ENCODE measurements at regions not wholly inside any gene's neighbourhood (a gene's known extent, or its start where the extent isn't known, plus 50 kb on each side); places are given as distances from the start of the nearest gene placed in this dataset.

DNA sequence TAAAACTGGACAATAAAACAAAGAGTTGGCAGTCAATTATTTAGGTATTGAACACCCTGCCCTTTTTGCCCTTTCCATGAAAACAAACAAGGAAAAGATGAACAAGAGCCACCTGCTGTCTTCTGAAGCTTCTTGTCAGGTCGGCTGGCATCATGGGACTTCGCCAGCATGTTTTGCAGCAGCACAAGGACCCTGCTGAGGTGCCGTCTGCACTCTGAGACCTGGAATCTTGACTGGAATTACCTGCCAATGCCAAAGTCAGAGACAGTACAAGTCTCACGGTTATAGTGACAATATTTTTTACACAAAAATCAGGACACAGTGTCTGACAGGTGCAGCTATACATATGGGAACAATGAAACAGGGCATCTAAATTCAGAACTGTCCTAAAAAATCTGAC is 284.5 kb downstream of the GASK1B start:
- H3K27ac ChIP-seq = no peak overlapping the region
- no peak overlapping the region for H3K4me3 ChIP-seq
- no peaks in the 10 kb centered on the region for H3K9me3 ChIP-seq
- no peaks in the 10 kb centered on the region for H3K4me1 ChIP-seq
- H3K27me3 ChIP-seq = no peaks in the 10 kb centered on the region
- TF ChIP-seq, protein P1, sequence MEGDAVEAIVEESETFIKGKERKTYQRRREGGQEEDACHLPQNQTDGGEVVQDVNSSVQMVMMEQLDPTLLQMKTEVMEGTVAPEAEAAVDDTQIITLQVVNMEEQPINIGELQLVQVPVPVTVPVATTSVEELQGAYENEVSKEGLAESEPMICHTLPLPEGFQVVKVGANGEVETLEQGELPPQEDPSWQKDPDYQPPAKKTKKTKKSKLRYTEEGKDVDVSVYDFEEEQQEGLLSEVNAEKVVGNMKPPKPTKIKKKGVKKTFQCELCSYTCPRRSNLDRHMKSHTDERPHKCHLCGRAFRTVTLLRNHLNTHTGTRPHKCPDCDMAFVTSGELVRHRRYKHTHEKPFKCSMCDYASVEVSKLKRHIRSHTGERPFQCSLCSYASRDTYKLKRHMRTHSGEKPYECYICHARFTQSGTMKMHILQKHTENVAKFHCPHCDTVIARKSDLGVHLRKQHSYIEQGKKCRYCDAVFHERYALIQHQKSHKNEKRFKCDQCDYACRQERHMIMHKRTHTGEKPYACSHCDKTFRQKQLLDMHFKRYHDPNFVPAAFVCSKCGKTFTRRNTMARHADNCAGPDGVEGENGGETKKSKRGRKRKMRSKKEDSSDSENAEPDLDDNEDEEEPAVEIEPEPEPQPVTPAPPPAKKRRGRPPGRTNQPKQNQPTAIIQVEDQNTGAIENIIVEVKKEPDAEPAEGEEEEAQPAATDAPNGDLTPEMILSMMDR (IDR thresholded peaks at IDR 0.05) = no peak
- TF ChIP-seq POLR2A (IDR thresholded peaks at IDR 0.05) = no peak
- DNase-seq = no peak
- H3K36me3 ChIP-seq = no peaks in the 10 kb centered on the region

DNA sequence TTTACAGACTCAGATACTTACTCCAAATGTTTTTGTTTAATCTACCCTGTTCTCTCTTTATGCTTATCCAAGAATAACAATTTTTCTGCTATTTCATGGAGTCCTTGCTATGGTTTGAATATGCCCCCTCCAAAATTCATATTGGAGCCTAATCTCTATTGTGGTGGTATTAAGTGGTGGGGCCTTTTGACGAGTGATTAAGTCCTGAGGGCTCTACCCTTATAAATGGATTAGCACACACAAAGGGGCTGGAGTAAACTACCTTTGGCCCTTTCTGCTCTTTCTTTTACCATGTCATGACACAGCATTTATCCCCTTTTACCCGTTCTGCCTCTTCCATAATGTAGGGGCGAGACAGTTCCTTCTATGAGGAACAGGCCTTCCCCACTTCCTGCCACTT is 285.5 kb downstream of the GASK1B start:
- DNase-seq = no peak
- Histone ChIP-seq H3K27me3 (no peaks in the 10 kb centered on the region), H3K27ac (no peak overlapping the region), H3K4me3 (no peak overlapping the region), H3K9me3 (no peaks in the 10 kb centered on the region), H3K4me1 (no peaks in the 10 kb centered on the region), H3K36me3 (no peaks in the 10 kb centered on the region)
- TF ChIP-seq, protein P1 (IDR thresholded peaks at IDR 0.05) = no peak
- no peak for TF ChIP-seq POLR2A (IDR thresholded peaks at IDR 0.05)

DNA sequence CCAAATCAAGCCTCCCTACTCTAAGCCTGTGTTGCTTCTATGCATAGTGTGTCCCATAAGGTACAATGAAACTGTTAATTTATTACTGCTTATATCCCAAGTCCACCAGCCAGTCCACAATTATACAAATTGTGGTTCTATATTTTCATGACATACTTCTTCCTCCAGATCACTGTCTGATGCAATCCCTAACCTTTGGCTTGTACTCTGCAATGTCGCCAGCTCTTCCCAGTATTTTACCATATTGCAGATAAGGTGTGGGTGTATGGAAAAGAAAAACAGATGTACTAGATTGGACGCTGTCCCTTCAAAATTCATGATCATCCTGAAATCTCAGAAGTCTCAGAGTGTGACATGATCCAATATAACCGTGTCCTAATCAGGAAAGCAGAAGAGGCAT is 286.2 kb downstream of the GASK1B start:
- H3K4me3 ChIP-seq = no peak overlapping the region
- DNase-seq = no peak

DNA sequence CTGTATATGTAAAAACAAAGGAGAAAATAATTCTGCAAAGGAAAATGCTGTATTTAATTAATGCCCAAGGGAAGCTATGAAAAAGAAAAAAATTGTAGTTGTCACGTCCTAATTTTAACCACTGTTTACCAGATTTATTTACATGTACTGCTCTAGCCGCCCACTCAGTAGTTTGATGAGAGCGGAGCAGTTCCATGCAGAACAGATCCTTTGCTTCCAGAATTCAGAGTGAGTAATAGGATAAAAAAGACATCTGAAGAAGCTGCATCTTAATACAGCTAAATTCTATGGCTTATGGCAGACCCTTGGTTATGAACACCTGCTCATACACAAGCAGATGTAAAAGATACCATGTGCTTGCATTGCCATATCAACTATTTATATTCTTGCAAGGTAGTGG is 287.0 kb downstream of the GASK1B start:
- H3K9me3 ChIP-seq = no peaks in the 10 kb centered on the region
- no peaks in the 10 kb centered on the region for H3K4me1 ChIP-seq
- H3K27me3 ChIP-seq = no peaks in the 10 kb centered on the region
- TF ChIP-seq, protein P1 (IDR thresholded peaks at IDR 0.05) = no peak
- no peak for TF ChIP-seq POLR2A (IDR thresholded peaks at IDR 0.05)
- H3K36me3 ChIP-seq = no peaks in the 10 kb centered on the region
- no peak overlapping the region for H3K4me3 ChIP-seq
- H3K27ac ChIP-seq = no peak overlapping the region
- DNase-seq = no peak

More for the DNA sequence above, 286.2 kb downstream of the GASK1B start:
- Histone ChIP-seq H3K4me1 (no peaks in the 10 kb centered on the region), H3K36me3 (no peaks in the 10 kb centered on the region), H3K27me3 (no peaks in the 10 kb centered on the region), H3K27ac (no peak overlapping the region), H3K9me3 (no peaks in the 10 kb centered on the region)
- TF ChIP-seq, protein P1 (IDR thresholded peaks at IDR 0.05) = no peak
- no peak for TF ChIP-seq POLR2A (IDR thresholded peaks at IDR 0.05)

DNA sequence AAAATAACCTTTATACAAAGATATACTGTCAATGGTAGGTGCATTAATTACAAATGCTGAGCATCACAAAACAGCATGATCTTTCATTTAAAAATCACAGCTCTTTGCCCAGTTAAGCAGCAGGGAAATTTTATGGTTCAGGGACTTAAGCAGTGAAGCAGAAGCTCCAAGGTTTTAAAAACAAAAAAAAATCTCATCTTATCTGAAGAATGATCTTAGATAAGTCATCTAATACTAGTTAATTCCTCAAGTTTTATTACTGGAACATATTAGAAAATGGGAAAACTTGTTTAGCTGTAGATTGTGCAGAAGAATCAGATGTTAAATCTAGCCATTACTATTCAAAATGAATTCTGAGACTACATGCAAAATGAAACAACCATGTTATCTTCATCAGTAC is 289.9 kb downstream of the GASK1B start:
- no peaks in the 10 kb centered on the region for H3K9me3 ChIP-seq
- no peaks in the 10 kb centered on the region for H3K27me3 ChIP-seq
- H3K27ac ChIP-seq = no peak overlapping the region
- no peaks in the 10 kb centered on the region for H3K36me3 ChIP-seq
- DNase-seq = no peak
- no peaks in the 10 kb centered on the region for H3K4me1 ChIP-seq
- no peak overlapping the region for H3K4me3 ChIP-seq
- TF ChIP-seq, protein P1 (IDR thresholded peaks at IDR 0.05) = no peak
- TF ChIP-seq POLR2A (IDR thresholded peaks at IDR 0.05) = no peak

DNA sequence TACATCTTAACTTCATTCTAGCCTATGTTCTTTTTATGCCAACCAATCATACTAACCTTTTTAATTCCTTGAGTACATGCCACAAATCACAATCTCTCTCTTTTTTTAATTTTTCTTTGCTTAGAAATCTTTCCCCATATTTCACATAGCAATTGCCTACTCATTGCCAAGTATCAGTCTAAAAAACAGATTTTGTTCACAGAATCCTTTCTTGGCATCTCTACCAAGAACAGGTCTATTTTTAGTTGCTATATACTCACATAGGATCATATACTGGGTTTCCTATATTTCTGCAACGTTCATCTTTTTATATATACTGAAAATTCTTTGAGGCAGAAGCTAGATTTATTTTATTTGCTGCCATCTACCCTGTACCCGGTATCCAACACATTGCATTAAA is 292.1 kb downstream of the GASK1B start:
- Histone ChIP-seq H3K9me3 (no peaks in the 10 kb centered on the region), H3K27me3 (no peaks in the 10 kb centered on the region), H3K4me3 (no peak overlapping the region), H3K36me3 (no peaks in the 10 kb centered on the region), H3K27ac (no peak overlapping the region), H3K4me1 (no peaks in the 10 kb centered on the region)
- TF ChIP-seq POLR2A (IDR thresholded peaks at IDR 0.05) = no peak
- TF ChIP-seq, protein P1 (IDR thresholded peaks at IDR 0.05) = no peak
- DNase-seq = no peak
